ENCODE measurements at regions not wholly inside any gene's neighbourhood (a gene's known extent, or its start where the extent isn't known, plus 50 kb on each side); places are given as distances from the start of the nearest gene placed in this dataset.

DNA sequence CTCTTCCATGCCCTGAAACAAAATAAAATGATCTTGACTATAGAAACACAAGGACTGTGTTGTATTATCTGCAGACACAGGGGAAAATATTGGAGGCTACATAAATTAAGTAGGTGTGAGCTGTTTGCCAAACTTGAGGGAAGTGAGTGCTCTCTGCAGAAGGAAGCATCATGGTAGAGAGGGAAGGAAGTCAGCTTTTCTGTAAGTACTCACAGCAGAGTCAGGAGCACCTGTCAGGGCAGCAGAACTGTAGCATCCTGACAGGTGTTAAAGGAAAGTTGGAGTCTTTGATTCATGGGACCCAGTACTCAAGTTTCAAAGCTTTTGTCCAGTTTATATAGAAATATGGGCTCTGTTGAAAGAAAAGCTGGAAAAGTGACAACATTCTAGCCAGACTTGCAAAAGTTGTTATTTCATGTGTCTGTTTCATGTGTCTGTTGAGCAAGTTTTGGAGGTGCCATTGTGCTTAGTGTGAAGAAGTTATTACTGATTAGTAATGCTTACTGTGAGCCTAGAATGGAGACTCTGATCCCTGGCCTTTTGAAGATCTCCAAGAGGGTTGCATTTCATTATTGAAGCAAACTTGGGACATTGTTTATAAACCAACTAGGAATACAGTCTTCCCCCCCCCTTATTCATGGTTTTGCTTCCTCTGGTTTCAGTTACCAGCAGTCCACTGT is 194.7 kb downstream of the SPATA31D1 start:
- Histone ChIP-seq H3K27ac (ENCODE audit: low read depth, low read length) (no peak overlapping the region), H3K4me2 (ENCODE audit: low read depth, low read length, poor library complexity, severe bottlenecking) (no peak overlapping the region), H3K9me3 (ENCODE audit: insufficient read depth, low read length) (no peaks in the 10 kb centered on the region), H2AFZ (ENCODE audit: low read depth, low read length, severe bottlenecking) (no peak overlapping the region), H3K9ac (ENCODE audit: low read length) (no peak overlapping the region), H4K20me1 (ENCODE audit: low read depth, low read length) (no peaks in the 10 kb centered on the region), H3K4me3 (ENCODE audit: insufficient read depth, low read length, poor library complexity, severe bottlenecking) (no peak overlapping the region), H3K27me3 (ENCODE audit: low read length) (no peaks in the 10 kb centered on the region), H3K79me2 (ENCODE audit: insufficient read depth, low read length) (no peaks in the 10 kb centered on the region), H3F3A (ENCODE audit: insufficient read depth) (no peaks in the 10 kb centered on the region), H3K36me3 (ENCODE audit: low read length) (no peaks in the 10 kb centered on the region), H3K9me2 (replicated peaks; ENCODE audit: insufficient read depth, low read length) (no peaks in the 10 kb centered on the region)
- TF ChIP-seq EZH2phosphoT487 (conservative IDR thresholded peaks at IDR 0.05; ENCODE audit: low read length) (no peak), CTCF (IDR thresholded peaks at IDR 0.05; ENCODE audit: insufficient read depth, low read length, poor library complexity, severe bottlenecking) (no peak)

GRCh38 chr9:82184524-82184923 is 196.0 kb downstream of the SPATA31D1 start:
- no peaks in the 10 kb centered on the region for H3K9me2 ChIP-seq (replicated peaks; ENCODE audit: insufficient read depth, low read length)
- H3K9ac ChIP-seq (ENCODE audit: low read length) = no peak overlapping the region
- no peaks in the 10 kb centered on the region for H3K79me2 ChIP-seq (ENCODE audit: insufficient read depth, low read length)
- no peaks in the 10 kb centered on the region for H3K27me3 ChIP-seq (ENCODE audit: low read length)
- H3K4me2 ChIP-seq (ENCODE audit: low read depth, low read length, poor library complexity, severe bottlenecking) = peak overlapping the region; percentile 27
- H4K20me1 ChIP-seq (ENCODE audit: low read depth, low read length) = no peaks in the 10 kb centered on the region
- peak overlapping the region; percentile 60 for H3K27ac ChIP-seq (ENCODE audit: low read depth, low read length)
- TF ChIP-seq CTCF (IDR thresholded peaks at IDR 0.05; ENCODE audit: insufficient read depth, low read length, poor library complexity, severe bottlenecking) (no peak), EZH2phosphoT487 (conservative IDR thresholded peaks at IDR 0.05; ENCODE audit: low read length) (no peak)
- H3F3A ChIP-seq (ENCODE audit: insufficient read depth) = no peaks in the 10 kb centered on the region
- H2AFZ ChIP-seq (ENCODE audit: low read depth, low read length, severe bottlenecking) = no peak overlapping the region
- no peaks in the 10 kb centered on the region for H3K36me3 ChIP-seq (ENCODE audit: low read length)
- H3K9me3 ChIP-seq (ENCODE audit: insufficient read depth, low read length) = no peaks in the 10 kb centered on the region
- H3K4me3 ChIP-seq (ENCODE audit: insufficient read depth, low read length, poor library complexity, severe bottlenecking) = no peak overlapping the region

- H3K27ac ChIP-seq (ENCODE audit: low read depth, low read length) = no peak overlapping the region
- H2AFZ ChIP-seq (ENCODE audit: low read depth, low read length, severe bottlenecking) = no peak overlapping the region
Observed at GRCh38 chr9:82188817-82189216, 200.2 kb downstream of the SPATA31D1 start.

More at GRCh38 chr9:82188817-82189216, 200.2 kb downstream of the SPATA31D1 start:
- no peaks in the 10 kb centered on the region for H3K79me2 ChIP-seq (ENCODE audit: insufficient read depth, low read length)
- no peak overlapping the region for H3K4me3 ChIP-seq (ENCODE audit: insufficient read depth, low read length, poor library complexity, severe bottlenecking)
- no peaks in the 10 kb centered on the region for H3K9me3 ChIP-seq (ENCODE audit: insufficient read depth, low read length)
- H3F3A ChIP-seq (ENCODE audit: insufficient read depth) = no peaks in the 10 kb centered on the region
- no peaks in the 10 kb centered on the region for H3K27me3 ChIP-seq (ENCODE audit: low read length)
- no peaks in the 10 kb centered on the region for H3K36me3 ChIP-seq (ENCODE audit: low read length)
- no peaks in the 10 kb centered on the region for H3K9me2 ChIP-seq (replicated peaks; ENCODE audit: insufficient read depth, low read length)
- TF ChIP-seq CTCF (IDR thresholded peaks at IDR 0.05; ENCODE audit: insufficient read depth, low read length, poor library complexity, severe bottlenecking) (no peak), EZH2phosphoT487 (conservative IDR thresholded peaks at IDR 0.05; ENCODE audit: low read length) (no peak)
- H3K9ac ChIP-seq (ENCODE audit: low read length) = no peak overlapping the region
- no peak overlapping the region for H3K4me2 ChIP-seq (ENCODE audit: low read depth, low read length, poor library complexity, severe bottlenecking)
- H4K20me1 ChIP-seq (ENCODE audit: low read depth, low read length) = no peaks in the 10 kb centered on the region
